GM19238 (cell line): ENCODE measurements at regions not wholly inside any gene's neighbourhood (a gene's known extent, or its start where the extent isn't known, plus 50 kb on each side); places are given as distances from the start of the nearest gene placed in this dataset.

Experiments used
- DNase-seq: peaks from one replicate; pipeline ENCODE4 v3.0.0; 2011; ENCODE audit warnings: low spot score; ENCODE audit not compliant: insufficient read length

DNA sequence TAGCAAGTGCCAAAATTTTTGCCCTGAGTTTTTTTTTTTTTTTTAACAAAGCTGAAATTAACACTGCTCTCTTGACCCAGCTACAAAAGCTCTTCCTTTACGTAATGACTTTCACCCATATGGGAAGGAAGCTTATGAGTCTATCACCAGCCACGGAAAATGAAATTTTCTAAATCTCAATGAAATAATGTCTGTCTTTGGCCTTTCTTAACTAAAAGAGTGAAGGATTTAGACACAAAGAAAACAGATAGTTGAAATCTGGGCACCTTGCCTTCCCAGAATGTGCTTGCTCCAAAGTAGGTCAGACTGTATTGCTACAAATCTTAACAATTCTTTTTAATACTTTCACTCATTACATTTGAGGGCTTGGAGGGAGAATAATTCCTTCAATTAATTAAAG, 180.8 kb upstream of the MGAT5 start:
- DNase-seq = no peak

DNA sequence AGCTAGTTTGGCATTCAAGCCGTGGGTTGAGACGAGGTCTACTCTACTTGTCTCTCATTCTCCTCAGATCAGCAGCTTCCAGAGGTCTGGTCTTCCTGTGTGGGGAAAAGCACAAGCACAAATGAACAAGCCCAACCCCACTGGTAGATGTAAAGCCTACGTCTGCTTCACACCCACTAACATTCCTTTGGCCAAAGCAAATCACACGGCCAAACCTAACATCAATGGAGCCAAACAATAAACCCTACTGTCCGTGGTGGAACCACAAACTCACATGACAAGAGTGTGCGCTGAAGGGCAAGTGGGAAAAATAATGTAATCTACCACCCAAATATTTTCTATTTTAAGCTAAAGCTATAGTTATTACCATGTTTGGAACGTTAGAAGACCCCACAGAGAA, 179.3 kb upstream of the MGAT5 start:
- no peak for DNase-seq

DNA sequence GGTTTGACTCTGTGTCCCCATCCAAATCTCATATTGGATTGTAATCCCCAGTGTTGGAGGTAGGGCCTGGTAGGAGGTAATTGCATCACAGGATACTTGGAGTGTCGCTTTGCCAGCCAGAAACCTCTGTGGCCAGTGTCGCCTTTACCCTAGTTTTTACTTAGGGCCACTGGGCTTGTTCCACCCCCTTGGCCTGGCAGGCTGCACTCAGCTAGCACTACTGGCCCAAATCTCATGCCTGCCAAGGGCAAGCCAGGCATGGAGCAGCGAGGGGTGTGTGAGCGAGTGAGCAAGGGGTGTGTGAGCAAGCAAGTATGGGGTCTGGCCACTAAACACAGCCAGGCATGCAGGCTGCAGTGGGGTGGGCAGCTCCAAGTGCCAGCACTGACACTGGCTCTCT, 178.7 kb upstream of the MGAT5 start:
- DNase-seq = no peak

- no peak for DNase-seq
Observed at GRCh38 chr2:134078354-134078753, 175.5 kb upstream of the MGAT5 start.

DNA sequence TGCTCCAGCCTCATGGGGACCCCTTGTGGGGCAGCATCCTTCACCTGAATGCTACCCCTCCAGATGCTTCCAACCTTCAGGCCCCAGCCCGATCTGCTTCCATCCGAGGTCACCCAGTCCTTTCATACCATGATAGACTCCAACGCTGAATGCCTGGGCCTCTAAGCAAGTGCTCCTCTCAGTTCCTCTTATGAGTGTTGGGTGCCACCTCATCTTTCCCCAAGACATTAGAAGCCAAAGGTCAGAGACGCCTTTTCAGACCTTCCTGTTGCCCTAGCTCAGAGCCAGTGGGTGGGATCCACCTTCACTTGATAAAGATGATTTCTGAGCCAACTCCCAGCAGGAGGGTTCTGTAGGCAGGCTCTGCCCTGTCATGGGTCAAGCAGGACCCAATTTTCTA, 174.5 kb upstream of the MGAT5 start:
- no peak for DNase-seq

- DNase-seq = no peak
Observed at GRCh38 chr2:134080386-134081089, 173.3 kb upstream of the MGAT5 start.

DNA sequence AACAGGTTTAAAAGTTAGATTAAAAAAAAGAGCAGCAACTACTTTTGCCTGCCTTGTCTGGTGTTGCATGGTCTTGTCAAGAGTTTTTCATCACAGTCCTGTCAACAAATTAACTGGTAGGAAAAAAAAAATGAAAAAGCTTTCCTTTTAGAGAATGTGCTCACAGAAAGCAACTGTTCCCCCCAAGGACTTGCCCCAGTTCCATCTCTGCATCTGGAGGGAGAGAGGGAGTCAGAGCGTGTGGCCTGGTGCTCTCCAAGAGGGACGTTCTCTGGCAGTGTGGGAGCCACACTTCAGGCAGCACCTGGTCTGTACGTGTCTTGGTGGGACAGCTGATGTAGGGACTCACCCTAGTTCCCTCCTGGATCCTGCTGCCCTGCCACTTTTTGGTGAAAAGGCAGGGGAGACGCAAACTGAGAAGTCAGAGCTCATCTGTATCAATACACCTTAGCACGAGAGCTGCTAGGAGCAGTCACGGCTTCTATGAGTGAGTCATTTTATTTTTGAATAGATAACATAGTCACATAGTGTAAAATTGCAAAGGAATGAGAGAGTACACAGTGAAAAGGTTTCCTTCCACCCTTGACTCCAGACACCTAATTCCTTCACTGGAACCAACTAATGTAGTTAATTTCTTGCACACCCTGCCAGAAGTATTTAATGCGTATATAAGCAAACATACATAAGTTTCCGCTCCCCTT, 172.5 kb upstream of the MGAT5 start:
- DNase-seq = no peak

- DNase-seq = no peak
Observed at GRCh38 chr2:134083548-134083947, 170.3 kb upstream of the MGAT5 start.

DNA sequence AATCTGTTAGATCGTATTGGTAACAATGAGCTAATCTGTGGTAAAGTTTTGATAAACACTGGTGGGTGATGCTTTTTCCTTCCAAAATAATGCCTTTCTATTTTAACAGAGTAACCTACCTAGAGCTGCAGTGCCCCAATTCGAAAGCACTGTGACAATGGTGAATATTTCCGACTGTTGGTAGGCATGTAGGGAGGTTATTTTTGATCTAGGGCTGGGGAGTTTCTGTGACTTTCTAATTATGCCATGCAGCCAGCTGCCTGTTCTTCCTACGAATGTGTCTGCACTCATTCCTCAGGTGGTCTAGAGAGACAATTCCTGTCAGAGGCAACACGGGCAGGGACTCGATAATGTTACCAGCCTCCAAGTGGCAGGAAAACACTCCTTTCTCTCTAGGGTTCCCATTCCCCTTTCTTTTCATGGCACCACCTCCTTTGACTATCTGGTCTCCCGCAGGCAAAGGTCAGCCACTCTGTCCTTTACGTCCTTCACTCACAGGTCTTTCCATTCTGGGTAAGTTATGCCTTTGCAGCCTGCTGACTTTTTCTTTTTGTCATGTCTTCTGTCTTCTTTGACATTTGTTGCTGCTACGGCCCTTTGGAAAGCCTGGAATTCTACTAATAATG, 167.2 kb upstream of the MGAT5 start:
- no peak for DNase-seq

DNA sequence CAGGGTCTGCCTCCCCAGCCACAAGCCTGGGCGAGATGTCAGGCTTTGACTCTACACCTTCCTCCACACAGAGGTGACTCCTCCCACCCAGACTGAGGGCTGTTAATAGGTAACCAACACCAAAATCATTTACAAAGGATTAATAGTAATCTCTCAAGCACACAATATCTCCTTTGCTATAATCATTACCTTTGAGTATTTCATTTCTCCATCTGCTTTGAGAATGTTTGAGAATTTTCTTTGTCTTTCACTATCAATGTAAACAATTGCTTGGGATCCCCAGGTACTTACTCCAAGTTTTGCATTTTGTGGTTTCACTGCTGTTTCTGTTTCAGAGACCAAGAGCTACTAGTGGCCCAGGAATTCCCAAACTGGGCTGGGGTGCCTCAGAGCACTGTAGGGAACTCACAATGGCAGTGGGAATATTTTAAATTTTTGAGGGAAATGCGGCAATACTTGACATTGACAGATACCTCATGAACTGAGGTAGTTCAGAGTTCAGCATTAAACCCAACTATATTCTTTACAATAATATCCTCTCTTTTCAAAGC, 166.4 kb upstream of the MGAT5 start:
- peak; percentile 63 for DNase-seq

- DNase-seq = no peak
Observed at GRCh38 chr2:134089454-134089853, 164.4 kb upstream of the MGAT5 start.

DNA sequence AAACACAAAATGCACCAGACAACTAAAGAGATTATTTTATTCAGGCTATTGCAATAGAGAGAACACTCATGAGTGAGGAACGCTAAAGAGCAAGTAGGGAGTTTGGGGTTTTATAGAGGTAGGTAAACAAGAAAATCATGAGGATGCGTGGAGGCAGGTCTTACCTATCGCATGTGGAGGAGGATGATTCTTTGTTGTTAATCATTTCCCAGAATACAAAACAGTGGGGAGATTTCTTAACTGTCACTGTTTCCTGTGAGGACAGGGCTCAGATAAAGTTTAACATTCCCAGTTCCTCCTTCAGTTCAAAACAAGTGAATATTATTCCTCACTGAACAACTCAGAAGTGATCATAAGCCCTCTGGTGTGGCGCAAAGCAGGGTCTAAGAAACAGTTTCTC, 156.1 kb upstream of the MGAT5 start:
- DNase-seq = no peak

GRCh38 chr2:134098321-134098720, 155.6 kb upstream of the MGAT5 start:
- no peak for DNase-seq

- DNase-seq = no peak
Observed at GRCh38 chr2:134099273-134099672, 154.6 kb upstream of the MGAT5 start.

GRCh38 chr2:134103196-134103595, 150.7 kb upstream of the MGAT5 start:
- DNase-seq = no peak

GRCh38 chr2:134104754-134105153, 149.1 kb upstream of the MGAT5 start:
- no peak for DNase-seq

- no peak for DNase-seq
Observed at GRCh38 chr2:134107402-134107801, 146.5 kb upstream of the MGAT5 start.

GRCh38 chr2:134108113-134108512, 145.8 kb upstream of the MGAT5 start:
- no peak for DNase-seq

DNA sequence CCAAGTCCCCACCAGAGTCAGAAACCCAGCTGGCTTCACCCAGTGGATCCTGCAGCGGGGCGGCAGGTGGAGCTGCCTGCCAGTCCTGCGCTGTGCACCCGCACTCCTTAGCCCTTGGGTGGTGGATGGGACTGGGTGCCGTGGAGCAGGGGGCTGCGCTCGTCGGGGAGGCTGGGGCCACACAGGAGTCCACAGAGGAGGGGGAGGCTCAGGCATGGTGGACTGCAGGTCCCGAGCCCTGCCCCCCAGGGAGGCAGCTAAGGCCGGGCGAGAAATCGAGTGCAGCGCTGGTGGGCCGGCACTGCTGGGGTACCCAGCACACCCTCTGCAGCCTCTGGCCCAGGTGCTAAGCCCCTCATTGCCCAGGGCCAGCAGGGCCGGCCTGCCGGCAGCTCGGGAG, 144.6 kb upstream of the MGAT5 start:
- DNase-seq = no peak

- no peak for DNase-seq
Observed at GRCh38 chr2:134109725-134110124, 144.1 kb upstream of the MGAT5 start.

DNA sequence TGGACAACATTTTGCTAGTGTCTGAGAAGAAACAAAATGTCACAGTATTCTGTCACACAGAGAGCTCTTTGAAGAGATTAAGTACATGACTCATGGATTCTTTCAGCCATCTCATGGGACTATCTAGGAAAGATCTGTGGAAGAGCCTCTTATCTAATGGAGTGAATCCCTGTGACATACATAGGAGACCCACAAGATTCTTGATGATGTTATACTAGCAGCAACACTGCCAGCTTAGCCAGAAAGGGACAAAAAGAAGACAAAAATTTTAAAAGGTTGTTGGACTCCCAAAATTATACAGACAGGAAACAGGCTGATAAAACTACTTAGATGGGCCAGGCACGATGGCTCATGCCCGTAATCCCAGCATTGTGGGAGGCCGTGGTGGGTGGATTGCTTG, 143.3 kb upstream of the MGAT5 start:
- no peak for DNase-seq

GRCh38 chr2:134117676-134118075, 136.2 kb upstream of the MGAT5 start:
- DNase-seq = no peak
